HG03354 (cell line): ENCODE measurements at regions not wholly inside any gene's neighbourhood (a gene's known extent, or its start where the extent isn't known, plus 50 kb on each side); places are given as distances from the start of the nearest gene placed in this dataset.

Experiments used
- ATAC-seq: cut with Tn5 transposase; IDR thresholded peaks from one replicate; pipeline ENCODE4 v1.9.1; 2021; ENCODE audit warnings: mild to moderate bottlenecking; ENCODE audit not compliant: unreplicated experiment, poor library complexity, severe bottlenecking

GRCh38 chr3:73280746-73281145, 219.3 kb downstream of the EBLN2 start:
- ATAC-seq, result no peak

GRCh38 chr3:73284472-73284871, 223.0 kb downstream of the EBLN2 start:
- ATAC-seq, result no peak

GRCh38 chr3:73291541-73291940, 230.1 kb downstream of the EBLN2 start:
- no peak for ATAC-seq

GRCh38 chr3:73292220-73292619, 230.8 kb downstream of the EBLN2 start:
- no peak for ATAC-seq

GRCh38 chr3:73294537-73294936, 233.1 kb downstream of the EBLN2 start:
- no peak for ATAC-seq

GRCh38 chr3:73295876-73296635, 234.6 kb downstream of the EBLN2 start:
- ATAC-seq, result no peak

GRCh38 chr3:73296859-73297258, 235.4 kb downstream of the EBLN2 start:
- no peak for ATAC-seq

GRCh38 chr3:73298243-73299183, 237.1 kb downstream of the EBLN2 start:
- ATAC-seq, result no peak

- no peak for ATAC-seq
Observed at GRCh38 chr3:73299184-73299691, 237.8 kb downstream of the EBLN2 start.

GRCh38 chr3:73314151-73314951, 252.9 kb downstream of the EBLN2 start:
- ATAC-seq, result no peak

GRCh38 chr3:73315706-73316105, 254.2 kb downstream of the EBLN2 start:
- ATAC-seq, result no peak

GRCh38 chr3:73319179-73319769, 257.8 kb downstream of the EBLN2 start:
- no peak for ATAC-seq

- no peak for ATAC-seq
Observed at GRCh38 chr3:73321286-73321999, 260.0 kb downstream of the EBLN2 start.

GRCh38 chr3:73324203-73325155, 263.0 kb downstream of the EBLN2 start:
- ATAC-seq, result no peak

GRCh38 chr3:73326396-73326795, 264.9 kb downstream of the EBLN2 start:
- ATAC-seq, result no peak

GRCh38 chr3:73327052-73327451, 265.6 kb downstream of the EBLN2 start:
- no peak for ATAC-seq
